ENCODE measurements at regions not wholly inside any gene's neighbourhood (a gene's known extent, or its start where the extent isn't known, plus 50 kb on each side); places are given as distances from the start of the nearest gene placed in this dataset.

DNA sequence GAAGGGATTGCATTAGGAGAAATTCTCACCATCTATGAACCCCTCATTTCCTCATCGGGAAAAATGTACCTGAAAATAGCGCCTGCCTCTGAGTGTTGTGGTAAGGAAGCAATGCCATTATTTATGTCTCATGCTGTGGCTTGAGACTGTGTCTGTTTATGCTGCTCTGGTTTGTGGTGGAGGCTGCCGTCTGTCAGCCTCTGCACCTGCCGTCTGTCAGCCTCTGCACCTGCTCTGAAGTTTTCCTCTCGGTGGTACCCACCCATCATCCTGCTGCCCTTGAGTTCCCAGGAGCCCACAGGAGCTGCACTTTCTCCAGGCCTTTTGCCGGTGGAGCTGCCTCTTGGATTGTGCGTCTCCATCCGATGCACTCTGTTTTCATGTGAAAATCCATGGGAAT is 68.5 kb upstream of the PPP2R3B start:
- 33% methylated on average over 5 of the region's 8 CpGs for WGBS (ENCODE audit: insufficient coverage)
- DNase-seq, result no peak

DNA sequence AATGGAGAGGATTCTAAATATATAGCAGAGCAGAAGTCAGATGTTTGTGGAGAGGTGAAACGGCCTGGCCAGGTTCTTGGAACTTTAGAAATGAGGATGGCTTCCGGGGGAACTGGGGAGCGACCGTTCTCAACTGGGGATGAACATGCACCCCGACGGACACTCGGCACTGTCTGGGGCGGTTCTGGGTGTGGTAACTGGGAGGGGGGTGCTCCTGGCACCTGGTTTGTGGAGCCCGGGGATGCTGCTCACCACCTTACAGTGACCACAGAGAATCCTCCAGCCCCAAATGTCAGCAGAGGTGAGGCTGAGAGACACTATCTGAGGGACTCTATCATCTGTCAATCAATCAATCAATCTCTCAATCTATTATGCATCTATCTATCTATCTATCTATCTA is 69.0 kb upstream of the PPP2R3B start:
- WGBS (ENCODE audit: insufficient coverage), result 78% methylated on average over 4 of the region's 9 CpGs
- peaks cover 0 to 3% (median 3%) of the 10 kb centered on the region in 3 donors for H3K27me3 Mint-ChIP-seq (ENCODE audit: low read depth in 3 of 3)
- Histone ChIP-seq H3K9ac (ENCODE audit: insufficient read depth, low read length, poor library complexity, severe bottlenecking) (no peak overlapping the region), H3K27me3 (ENCODE audit: control insufficient read depth in 2 of 2, insufficient read depth in 2 of 2, low read length in 2 of 2) (no peaks in the 10 kb centered on the region), H2AFZ (ENCODE audit: insufficient read depth, low read depth, low read length, poor library complexity, severe bottlenecking) (no peak overlapping the region), H3K4me1 (ENCODE audit: control insufficient read depth in 1 of 2, insufficient read depth in 2 of 2, low read length in 2 of 2) (no peaks in the 10 kb centered on the region), H3K4me3 (replicated peaks in 1 of 3; ENCODE audit: low read depth in 2 of 3, low read length in 3 of 3) (no peak overlapping the region), H3K9me3 (replicated peaks in 1 of 2; ENCODE audit: control insufficient read depth in 1 of 2, insufficient read depth in 1 of 2, low read length in 2 of 2) (no peaks in the 10 kb centered on the region), H4K20me1 (ENCODE audit: insufficient read depth, low read length) (no peaks in the 10 kb centered on the region), H3K36me3 (replicated peaks in 1 of 2; ENCODE audit: control insufficient read depth in 1 of 2, insufficient read depth in 2 of 2, low read length in 2 of 2) (no peaks in the 10 kb centered on the region), H3K27ac (ENCODE audit: low read depth in 1 of 2, low read length in 2 of 2) (no peak overlapping the region), H3K79me2 (ENCODE audit: insufficient read depth, low read length) (no peaks in the 10 kb centered on the region), H3K4me2 (replicated peaks; ENCODE audit: extremely low read depth, low read length, poor library complexity, severe bottlenecking) (no peak overlapping the region)
- TF ChIP-seq CTCF (IDR thresholded peaks at IDR 0.05), result no peak
- no peak for DNase-seq
- intact Hi-C loops (cut with micrococcal nuclease), result no loop called here
- H3K36me3 Mint-ChIP-seq, result no peaks in the 10 kb centered on the region
- H3K4me1 Mint-ChIP-seq, result no peaks in the 10 kb centered on the region
- H3K9me3 Mint-ChIP-seq, result peaks cover 0 to 11% (median 3%) of the 10 kb centered on the region in 7 donors
- H3K4me3 Mint-ChIP-seq, result no peak overlapping the region
- H3K27ac Mint-ChIP-seq, result no peak overlapping the region

More for the DNA sequence above, 68.5 kb upstream of the PPP2R3B start:
- Histone ChIP-seq H3K79me2 (ENCODE audit: insufficient read depth, low read length) (no peaks in the 10 kb centered on the region), H3K27me3 (ENCODE audit: control insufficient read depth in 2 of 2, insufficient read depth in 2 of 2, low read length in 2 of 2) (no peaks in the 10 kb centered on the region), H3K4me2 (replicated peaks; ENCODE audit: extremely low read depth, low read length, poor library complexity, severe bottlenecking) (no peak overlapping the region), H3K27ac (ENCODE audit: low read depth in 1 of 2, low read length in 2 of 2) (no peak overlapping the region), H3K9me3 (replicated peaks in 1 of 2; ENCODE audit: control insufficient read depth in 1 of 2, insufficient read depth in 1 of 2, low read length in 2 of 2) (no peaks in the 10 kb centered on the region), H4K20me1 (ENCODE audit: insufficient read depth, low read length) (no peaks in the 10 kb centered on the region), H3K36me3 (replicated peaks in 1 of 2; ENCODE audit: control insufficient read depth in 1 of 2, insufficient read depth in 2 of 2, low read length in 2 of 2) (no peaks in the 10 kb centered on the region), H2AFZ (ENCODE audit: insufficient read depth, low read depth, low read length, poor library complexity, severe bottlenecking) (no peak overlapping the region), H3K4me1 (ENCODE audit: control insufficient read depth in 1 of 2, insufficient read depth in 2 of 2, low read length in 2 of 2) (no peaks in the 10 kb centered on the region), H3K9ac (ENCODE audit: insufficient read depth, low read length, poor library complexity, severe bottlenecking) (no peak overlapping the region), H3K4me3 (replicated peaks in 1 of 3; ENCODE audit: low read depth in 2 of 3, low read length in 3 of 3) (no peak overlapping the region)
- Mint-ChIP-seq H3K27me3 (ENCODE audit: low read depth in 3 of 3) (peaks cover 0 to 3% (median 3%) of the 10 kb centered on the region in 3 donors), H3K4me1 (no peaks in the 10 kb centered on the region), H3K27ac (peak overlapping the region in 1 of 7 donors; percentile 8), H3K36me3 (no peaks in the 10 kb centered on the region), H3K4me3 (no peak overlapping the region), H3K9me3 (peaks cover 0 to 9% (median 3%) of the 10 kb centered on the region in 7 donors)
- intact Hi-C loops (cut with micrococcal nuclease), result no loop called here
- no peak for TF ChIP-seq CTCF (IDR thresholded peaks at IDR 0.05)

Measured in CD14-positive monocyte (primary cell).